GM12864 (cell line): ENCODE measurements at regions not wholly inside any gene's neighbourhood (a gene's known extent, or its start where the extent isn't known, plus 50 kb on each side); places are given as distances from the start of the nearest gene placed in this dataset.

ENCODE experiments used
- DNase-seq: peaks from one replicate; pipeline ENCODE4 v3.0.0-alpha.2; 2011; ENCODE audit warnings: low read depth
- H3K4me3 ChIP-seq: 2 replicates; pipeline ENCODE4 v1.5.1; 2011; ENCODE audit warnings: mild to moderate bottlenecking, low read depth, low read length, control low read depth
- CTCF ChIP-seq: IDR thresholded peaks from 2 replicates; pipeline ENCODE4 v1.5.1; 2011; ENCODE audit warnings: low read depth, mild to moderate bottlenecking, moderate library complexity, low read length, control low read depth, inconsistent platforms; ENCODE audit errors: missing control alignments

GRCh38 chr4:30842689-30843088 lies 122.5 kb downstream of the PCDH7 start:
- DNase-seq, result no peak
- no peak overlapping the region for H3K4me3 ChIP-seq
- TF ChIP-seq CTCF, result no peak

DNA sequence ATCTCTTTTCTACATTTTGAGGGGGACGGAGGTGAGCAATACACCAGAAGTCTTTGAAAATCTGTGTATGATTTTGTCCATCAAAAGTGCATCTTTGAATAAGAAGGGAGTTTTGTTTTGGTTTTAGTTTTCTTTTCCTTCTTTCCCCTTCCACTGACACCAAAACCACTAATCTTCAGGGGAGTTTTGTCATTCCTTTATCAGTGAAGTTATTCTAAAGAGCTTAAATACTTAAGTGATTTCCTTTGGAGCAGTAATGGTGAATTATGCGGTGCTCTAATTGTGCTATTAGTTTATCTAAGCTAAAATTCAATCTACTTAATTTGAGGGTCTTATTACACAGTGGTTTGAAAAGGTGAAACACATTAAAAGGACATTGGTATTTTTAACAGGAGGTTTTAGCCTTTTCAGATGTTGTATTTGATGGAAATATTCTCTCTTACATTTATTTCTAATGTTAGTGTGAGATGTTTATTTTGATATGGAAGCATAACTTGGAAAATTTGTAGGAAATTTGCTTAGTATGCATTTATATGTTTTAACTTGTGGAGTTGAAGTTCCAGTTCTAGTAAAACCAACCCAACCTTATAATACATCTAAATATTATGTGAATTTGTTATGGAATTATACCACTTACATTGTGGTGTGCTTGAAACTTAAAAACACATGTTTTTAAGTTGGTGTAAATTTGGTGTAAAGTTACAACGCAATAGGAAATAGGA lies 124.9 kb downstream of the PCDH7 start:
- TF ChIP-seq CTCF, result no peak
- no peak for DNase-seq
- H3K4me3 ChIP-seq, result no peak overlapping the region

- no peak for TF ChIP-seq CTCF
- DNase-seq, result no peak
- no peak overlapping the region for H3K4me3 ChIP-seq
Observed at GRCh38 chr4:30847167-30847566, 127.0 kb downstream of the PCDH7 start.

GRCh38 chr4:30847958-30848357 lies 127.8 kb downstream of the PCDH7 start:
- no peak overlapping the region for H3K4me3 ChIP-seq
- TF ChIP-seq CTCF, result no peak
- DNase-seq, result no peak

DNA sequence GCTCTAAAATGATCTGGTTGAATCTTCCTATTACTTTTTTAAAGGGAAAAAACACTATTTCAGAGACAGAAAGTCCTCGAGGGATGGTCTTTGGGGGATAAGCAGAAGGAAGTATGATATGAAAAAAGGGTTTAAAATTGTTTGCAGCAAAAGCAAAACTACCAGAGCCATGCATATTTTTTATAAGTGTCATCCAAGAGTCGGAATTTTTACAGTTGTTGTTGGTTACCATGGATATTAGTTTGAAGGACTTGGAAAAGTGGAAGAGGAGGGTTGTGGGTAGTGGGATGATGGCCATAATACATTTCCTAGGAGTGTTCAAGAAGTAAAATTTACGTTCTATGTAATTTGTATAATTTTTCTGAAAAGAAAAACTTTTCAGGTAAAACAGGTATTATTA lies 134.4 kb downstream of the PCDH7 start:
- TF ChIP-seq CTCF, result no peak
- DNase-seq, result no peak

DNA sequence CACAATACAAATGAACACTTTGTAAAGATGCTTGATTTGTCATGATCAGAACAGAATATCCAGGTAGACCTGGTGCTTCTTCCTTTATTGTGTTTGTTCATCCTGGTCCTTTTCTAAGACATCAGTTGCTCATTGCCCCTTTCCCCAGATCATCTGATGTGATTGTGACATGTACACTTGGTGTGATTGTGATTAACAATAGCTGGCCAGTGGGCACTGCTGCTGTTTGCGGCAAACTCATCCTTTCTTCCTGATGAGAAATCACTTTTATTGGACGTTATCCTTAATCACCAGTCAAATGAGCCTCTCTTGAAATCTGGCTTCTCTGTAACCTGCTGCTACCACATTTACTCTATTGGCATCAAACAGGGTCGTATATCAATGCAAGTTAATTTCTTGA lies 135.1 kb downstream of the PCDH7 start:
- no peak for DNase-seq
- TF ChIP-seq CTCF, result no peak
- no peak overlapping the region for H3K4me3 ChIP-seq

More for the DNA sequence above, 134.4 kb downstream of the PCDH7 start:
- H3K4me3 ChIP-seq, result no peak overlapping the region
